ENCODE measurements at regions not wholly inside any gene's neighbourhood (a gene's known extent, or its start where the extent isn't known, plus 50 kb on each side); places are given as distances from the start of the nearest gene placed in this dataset.

- TF ChIP-seq POLR2A (IDR thresholded peaks at IDR 0.05; ENCODE audit: low read length): no peak
- TF ChIP-seq GATA1 (IDR thresholded peaks at IDR 0.05; ENCODE audit: low read depth, low read length): no peak
Observed at GRCh38 chr5:168168978-168169698, 122.3 kb upstream of the WWC1 start.
